ENCODE measurements at regions not wholly inside any gene's neighbourhood (a gene's known extent, or its start where the extent isn't known, plus 50 kb on each side); places are given as distances from the start of the nearest gene placed in this dataset.

GRCh38 chr5:123752552-123753179 is 240.7 kb downstream of the CSNK1G3 start:
- no peak overlapping the region for H3K18ac ChIP-seq (ENCODE audit: insufficient read length, low read depth, low read length)
- no peaks in the 10 kb centered on the region for H3K27me3 ChIP-seq (ENCODE audit: insufficient read depth, low read length)
- H4K8ac ChIP-seq (replicated peaks; ENCODE audit: insufficient read length, low read depth, low read length) = no peak overlapping the region
- H2AFZ ChIP-seq (ENCODE audit: low read length) = no peak overlapping the region
- TF ChIP-seq CTCF (conservative IDR thresholded peaks at IDR 0.05) = no peak
- no peaks in the 10 kb centered on the region for H3K36me3 Mint-ChIP-seq (ENCODE audit: insufficient read depth in 1 of 3, low read depth in 3 of 3)
- H2BK5ac ChIP-seq (ENCODE audit: insufficient read length, low read length) = no peak overlapping the region
- no peak overlapping the region for H3K56ac ChIP-seq (ENCODE audit: insufficient read length, low read depth, low read length)
- peaks cover 13 to 18% of the 10 kb centered on the region in 2 experiments for H3K4me1 Mint-ChIP-seq
- H3K27ac Mint-ChIP-seq = 0 out of 7 replicates have a peak overlapping the region, but pooled peaks of 1 of the 3 experiments have one; percentile 26
- no peak overlapping the region for H3K27ac ChIP-seq (ENCODE audit: insufficient read length, low read depth, low read length)
- no peak overlapping the region for H3K4me3 Mint-ChIP-seq
- H3K27me3 Mint-ChIP-seq (ENCODE audit: low read depth) = no peaks in the 10 kb centered on the region; the same call in 1 of the 2 replicates
- no peaks in the 10 kb centered on the region for H3K9me3 Mint-ChIP-seq
- no peak overlapping the region for H2AK5ac ChIP-seq (ENCODE audit: insufficient read length, low read length)
- no peaks in the 10 kb centered on the region for H3K79me2 ChIP-seq (ENCODE audit: insufficient read depth, low read length)
- WGBS (ENCODE audit: extremely low coverage, insufficient read length, low lambda C conversion rate) = no CpG with 5 or more reads among the region's 5 CpGs
- H2BK120ac ChIP-seq (ENCODE audit: low read depth, low read length, poor library complexity, severe bottlenecking) = no peak overlapping the region
- H3K23ac ChIP-seq (ENCODE audit: insufficient read length, low read depth, low read length) = no peak overlapping the region
- no peaks in the 10 kb centered on the region for H3K23me2 ChIP-seq (ENCODE audit: insufficient read length, low read depth, low read length, poor library complexity, severe bottlenecking)
- H2BK15ac ChIP-seq (ENCODE audit: low read depth, low read length) = no peak overlapping the region
- no peaks in the 10 kb centered on the region for H3K79me1 ChIP-seq (ENCODE audit: insufficient read depth, low read depth, low read length, poor library complexity, severe bottlenecking)
- peaks cover 2% of the 10 kb centered on the region; the same call in 1 of the 2 replicates for H3K4me1 ChIP-seq (ENCODE audit: insufficient read depth, low read length)
- H3K9ac ChIP-seq (ENCODE audit: extremely low read depth, insufficient read length, low read length) = no peak overlapping the region
- H3T11ph ChIP-seq (ENCODE audit: low read length) = no peak overlapping the region
- DNase-seq = no peak
- no peaks in the 10 kb centered on the region for H4K20me1 ChIP-seq (ENCODE audit: control insufficient read depth, insufficient read depth, insufficient read length)
- no peak overlapping the region for H3K14ac ChIP-seq (ENCODE audit: insufficient read depth, low read length)
- H2BK20ac ChIP-seq (ENCODE audit: low read depth, low read length, poor library complexity, severe bottlenecking) = no peak overlapping the region
- no peak overlapping the region for H3K4ac ChIP-seq (ENCODE audit: low read depth, low read length)
- H4K5ac ChIP-seq (ENCODE audit: insufficient read length, low read depth, low read length) = no peak overlapping the region
- no peak overlapping the region for H2BK12ac ChIP-seq (ENCODE audit: insufficient read length, low read depth, low read length)
- no peak overlapping the region for H3K4me2 ChIP-seq (ENCODE audit: insufficient read depth, insufficient read length, low read length)
- no peaks in the 10 kb centered on the region for H3K9me3 ChIP-seq (ENCODE audit: control insufficient read depth, low read depth, low read length)
- no peak overlapping the region for H4K91ac ChIP-seq (ENCODE audit: insufficient read length, low read depth, low read length)
